ENCODE measurements at regions not wholly inside any gene's neighbourhood (a gene's known extent, or its start where the extent isn't known, plus 50 kb on each side); places are given as distances from the start of the nearest gene placed in this dataset.

GRCh38 chr3:182258538-182259177 lies 534.6 kb upstream of the ATP11B start:
- DNase-seq (ENCODE audit: missing footprints): no peak
- ATAC-seq: no peak
- intact Hi-C loops (cut with DNase I): loop anchor here (5.0 to 10.0 kb wide), 2 partner anchors 551 to 1044 kb away; no protein-coding TSS in a partner anchor

GRCh38 chr3:182259579-182259978 lies 533.7 kb upstream of the ATP11B start:
- intact Hi-C loops (cut with DNase I): loop anchor here (5.0 to 10.0 kb wide), 2 partner anchors 552 to 1045 kb away; no protein-coding TSS in a partner anchor
- DNase-seq (ENCODE audit: missing footprints) (peak; percentile 52), ATAC-seq (no peak)

GRCh38 chr3:182261041-182261440 lies 532.3 kb upstream of the ATP11B start:
- intact Hi-C loops (cut with DNase I): no loop called here
- DNase-seq (ENCODE audit: missing footprints): no peak
- no peak for ATAC-seq

GRCh38 chr3:182268711-182269110 lies 524.6 kb upstream of the ATP11B start:
- DNase-seq (ENCODE audit: missing footprints): no peak
- intact Hi-C loops (cut with DNase I): no loop called here
- no peak for ATAC-seq

DNA sequence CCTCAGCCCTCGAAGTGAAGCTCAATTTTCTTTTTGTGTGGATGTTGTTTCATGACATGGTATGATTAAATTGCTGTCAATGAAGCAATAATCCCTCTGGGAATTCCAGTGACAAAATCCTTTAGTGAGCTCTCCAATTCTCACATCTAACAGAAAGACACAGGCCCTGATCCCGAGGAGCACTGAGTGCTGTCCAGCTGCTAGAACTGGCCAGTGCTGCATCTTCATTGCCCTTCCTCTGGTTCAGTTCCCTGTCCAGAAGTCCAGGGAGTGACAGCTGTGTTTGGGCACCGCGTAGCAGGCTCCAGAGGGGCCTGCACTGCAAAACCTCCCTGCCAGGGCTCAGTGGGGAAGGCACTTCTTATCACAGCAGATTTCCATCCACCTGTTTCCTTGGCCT lies 516.8 kb upstream of the ATP11B start:
- no peak for DNase-seq (ENCODE audit: missing footprints)
- intact Hi-C loops (cut with DNase I): no loop called here
- ATAC-seq: no peak

- DNase-seq (ENCODE audit: missing footprints): no peak
- intact Hi-C loops (cut with DNase I): no loop called here
- ATAC-seq: no peak
These were observed 508.5 kb upstream of the ATP11B start for GRCh38 chr3:182284793-182285192.

DNA sequence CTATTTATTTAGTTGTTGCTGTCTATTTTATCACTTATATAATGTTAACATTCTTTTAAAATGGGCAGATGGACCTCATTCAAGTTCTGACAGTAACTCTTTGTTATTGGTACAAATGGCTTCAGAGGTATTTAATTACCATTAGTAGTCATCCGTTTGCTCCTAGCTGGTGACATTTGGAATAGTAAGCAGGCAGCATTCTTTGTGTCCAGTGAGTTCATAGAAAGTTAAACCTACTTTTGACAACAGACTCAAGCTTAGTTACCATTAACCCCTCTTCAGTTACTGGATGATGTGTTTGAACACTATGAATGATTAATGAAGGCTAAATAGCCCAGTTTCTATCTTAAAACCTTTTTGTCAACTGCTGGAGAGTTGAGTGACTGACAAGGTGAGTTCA lies 500.7 kb upstream of the ATP11B start:
- ATAC-seq: no peak
- intact Hi-C loops (cut with DNase I): no loop called here
- DNase-seq (ENCODE audit: missing footprints): no peak

- intact Hi-C loops (cut with DNase I): no loop called here
- DNase-seq (ENCODE audit: missing footprints) (no peak), ATAC-seq (no peak)
These were observed 499.0 kb upstream of the ATP11B start for GRCh38 chr3:182294256-182294655.

DNA sequence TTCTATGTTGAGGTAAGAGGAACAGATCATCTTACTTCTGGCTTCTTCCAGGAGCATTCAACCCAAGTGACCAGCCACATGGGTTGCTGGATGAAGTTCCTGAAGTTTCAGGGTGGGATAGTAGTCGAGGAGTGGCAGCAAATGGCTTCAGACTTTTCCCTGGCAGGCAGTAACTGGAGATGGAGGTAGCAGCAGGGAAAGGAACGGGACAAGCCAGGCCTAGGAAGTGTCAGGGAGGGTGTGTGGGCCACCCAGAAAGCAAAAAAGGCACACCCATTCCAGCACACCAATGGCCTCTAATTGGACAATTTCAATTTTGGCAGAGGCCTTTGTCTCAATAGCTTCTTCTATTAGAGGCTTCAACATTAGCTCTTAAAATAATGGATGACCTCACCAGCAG lies 498.6 kb upstream of the ATP11B start:
- ATAC-seq: no peak
- intact Hi-C loops (cut with DNase I): no loop called here

DNA sequence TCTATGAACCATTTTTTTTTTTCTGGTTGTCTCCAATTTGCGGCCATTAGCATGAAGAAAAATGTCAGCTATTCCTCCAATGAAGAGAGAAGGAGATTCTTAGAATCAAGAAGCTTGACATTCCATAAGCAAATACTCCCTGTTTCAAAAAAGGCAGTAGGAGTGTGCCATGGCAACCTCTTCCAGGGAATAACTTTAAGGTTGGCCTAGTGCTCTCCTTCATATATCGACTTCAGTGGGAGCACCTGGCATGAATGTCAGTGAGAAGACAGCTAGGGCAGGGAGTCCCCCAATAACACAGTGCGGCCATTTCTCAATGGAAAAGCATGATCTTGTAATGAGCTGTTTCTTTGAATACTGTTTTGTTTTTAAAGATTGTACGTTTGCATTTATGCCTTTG lies 493.0 kb upstream of the ATP11B start:
- no peak for DNase-seq (ENCODE audit: missing footprints)
- intact Hi-C loops (cut with DNase I): no loop called here
- no peak for ATAC-seq

More for the DNA sequence above, 498.6 kb upstream of the ATP11B start:
- no peak for DNase-seq (ENCODE audit: missing footprints)

GRCh38 chr3:182303169-182303568 lies 490.1 kb upstream of the ATP11B start:
- ATAC-seq (no peak), DNase-seq (ENCODE audit: missing footprints) (no peak)
- intact Hi-C loops (cut with DNase I): no loop called here

- ATAC-seq (no peak), DNase-seq (ENCODE audit: missing footprints) (no peak)
- intact Hi-C loops (cut with DNase I): no loop called here
These were observed 487.2 kb upstream of the ATP11B start for GRCh38 chr3:182305881-182306665.

DNA sequence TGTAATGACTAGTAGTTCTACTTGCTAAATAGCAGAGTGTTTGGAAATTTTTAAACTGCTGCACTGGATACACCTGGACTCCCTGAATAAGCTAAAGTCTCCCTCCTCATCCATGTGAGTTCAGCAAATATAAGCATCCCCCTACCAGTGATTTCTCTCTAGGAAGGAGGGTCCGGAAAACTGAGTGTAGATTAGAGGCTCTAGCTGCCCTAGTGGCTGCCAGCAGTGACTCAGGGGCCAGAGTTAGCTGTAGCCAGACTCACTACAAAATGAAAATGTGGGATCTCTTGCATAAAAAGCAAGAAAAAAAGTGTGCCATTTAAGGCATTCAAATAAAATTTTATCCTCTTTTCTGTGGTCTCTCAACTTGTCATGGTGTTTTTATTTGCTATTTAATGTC lies 485.0 kb upstream of the ATP11B start:
- no peak for ATAC-seq
- DNase-seq (ENCODE audit: missing footprints): no peak
- intact Hi-C loops (cut with DNase I): no loop called here

GRCh38 chr3:182309120-182309519 lies 484.2 kb upstream of the ATP11B start:
- ATAC-seq (no peak), DNase-seq (ENCODE audit: missing footprints) (no peak)
- intact Hi-C loops (cut with DNase I): no loop called here

- ATAC-seq: no peak
- intact Hi-C loops (cut with DNase I): no loop called here
- no peak for DNase-seq (ENCODE audit: missing footprints)
These were observed 478.0 kb upstream of the ATP11B start for GRCh38 chr3:182315313-182315712.

DNA sequence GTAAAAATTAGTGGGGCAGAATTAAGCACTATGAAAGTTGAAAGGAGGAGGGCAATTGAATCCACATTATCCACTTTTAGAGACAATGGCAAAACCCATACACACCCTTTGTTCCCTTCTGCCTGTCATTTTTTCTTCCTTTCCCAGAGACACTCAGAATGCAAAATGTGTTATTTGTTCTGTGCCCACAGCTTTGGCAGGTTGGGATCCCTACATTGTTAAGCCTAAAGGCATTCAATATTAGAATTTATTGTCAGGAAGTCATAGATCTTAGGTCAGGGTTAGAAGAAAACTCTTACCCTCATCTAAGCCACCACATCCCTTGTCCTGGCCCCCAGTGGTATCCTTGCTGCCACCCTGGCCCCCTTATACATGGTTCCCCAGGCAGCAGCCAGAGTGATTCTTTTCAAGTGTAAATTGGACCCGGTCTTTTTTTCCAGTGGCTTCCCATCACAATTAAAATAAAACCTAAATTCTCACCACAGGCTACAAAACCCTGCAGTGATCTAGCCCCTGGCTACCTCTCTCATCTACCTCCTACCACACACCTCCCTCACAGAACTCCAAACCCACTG lies 470.1 kb upstream of the ATP11B start:
- intact Hi-C loops (cut with DNase I): no loop called here
- DNase-seq (ENCODE audit: missing footprints) (no peak), ATAC-seq (no peak)

GRCh38 chr3:182323898-182324297 lies 469.4 kb upstream of the ATP11B start:
- intact Hi-C loops (cut with DNase I): no loop called here
- ATAC-seq (no peak), DNase-seq (ENCODE audit: missing footprints) (no peak)

- ATAC-seq (no peak), DNase-seq (ENCODE audit: missing footprints) (no peak)
- intact Hi-C loops (cut with DNase I): no loop called here
These were observed 467.9 kb upstream of the ATP11B start for GRCh38 chr3:182325213-182325950.

DNA sequence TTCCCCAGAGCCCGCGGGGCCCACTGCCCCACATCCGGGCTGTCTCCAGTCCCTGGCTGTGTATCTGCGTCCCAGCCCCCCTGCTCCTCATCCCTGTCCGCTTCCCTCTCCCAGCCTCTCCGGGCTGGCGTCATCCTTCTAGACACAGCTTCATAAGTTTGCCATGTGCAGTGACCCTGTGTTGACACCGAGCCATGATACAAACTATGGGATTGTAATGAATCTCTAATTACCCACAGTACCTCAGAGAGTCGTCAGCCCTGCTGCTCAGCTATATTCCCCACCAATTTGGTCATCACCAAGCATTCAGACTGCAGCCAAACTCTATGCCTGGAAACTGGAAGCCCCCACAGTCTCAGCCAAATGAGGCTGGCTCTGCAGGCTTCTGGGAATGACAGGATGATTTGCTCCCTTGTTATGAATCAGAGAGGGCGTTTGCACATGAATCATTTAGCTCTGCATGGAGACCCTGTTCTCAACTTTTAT lies 466.1 kb upstream of the ATP11B start:
- DNase-seq (ENCODE audit: missing footprints) (no peak), ATAC-seq (no peak)
- intact Hi-C loops (cut with DNase I): no loop called here

Data from Right ventricle myocardium inferior (tissue), 1 donor.